Psoas muscle (tissue), 7 donors: ENCODE measurements at regions not wholly inside any gene's neighbourhood (a gene's known extent, or its start where the extent isn't known, plus 50 kb on each side); places are given as distances from the start of the nearest gene placed in this dataset.
"Not testable (repeated sequence)": the region's sequence is repeated elsewhere in the genome, so short reads cannot be mapped to it uniquely, and the experiment has no call there.

Source experiments
- ATAC-seq, 4 donors: fragments of 200-7000 bp; cut with Tn5 transposase; one replicate each; pipeline ENCODE4 v1.9.1; 2020; ENCODE audit warnings: moderate library complexity in 3 of 4, mild to moderate bottlenecking in 2 of 4
- DNase-seq, 2 donors: peaks; one replicate each; pipeline ENCODE4 v3.0.0-alpha.2; 2020
- H3K27ac ChIP-seq: fragments of 200-600 bp; one replicate; pipeline ENCODE4 v1.8.0; 2022
- H3K27me3 ChIP-seq, 3 donors: fragments of 200-600 bp in 1 of 3; one replicate each; pipeline versions ENCODE4 v1.6.1 to v1.8.0; 2013 to 2022; ENCODE audit warnings: low read length in 2 of 3, mild to moderate bottlenecking in 2 of 3, moderate library complexity in 1 of 3; ENCODE audit not compliant: insufficient read depth in 3 of 3
- H3K36me3 ChIP-seq, 2 donors: fragments of 200-600 bp in 1 of 2; one replicate each; pipeline versions ENCODE4 v1.6.1 to v1.8.0; 2013 to 2022; ENCODE audit warnings: low read depth in 1 of 2, mild to moderate bottlenecking in 1 of 2, moderate library complexity in 1 of 2; ENCODE audit not compliant: insufficient read depth in 1 of 2
- H3K4me1 ChIP-seq: fragments of 200-600 bp; one replicate; pipeline ENCODE4 v1.8.0; 2022
- H3K4me3 ChIP-seq: fragments of 200-600 bp; one replicate; pipeline ENCODE4 v1.8.0; 2022; ENCODE audit warnings: mild to moderate bottlenecking
- H3K9me3 ChIP-seq: fragments of 200-600 bp; one replicate; pipeline ENCODE4 v1.8.0; 2022
- CTCF ChIP-seq: fragments of 200-600 bp; IDR thresholded peaks from one replicate; pipeline ENCODE4 v1.8.0; 2022; ENCODE audit warnings: antibody characterized with exemption
- WGBS, 3 donors: extraction: QIAGEN DNeasy Blood & Tissue Kit; methylation state at CpG; one replicate each; pipeline versions ENCODE4 v1.1.6 to v1.1.7; 2013; 5-methylcytosine and 5-hydroxymethylcytosine counted together
- intact Hi-C, 2 donors: fragments of 100-400 bp; cut with DNase I; formaldehyde crosslinking; loops; one replicate each; pipeline versions ENCODE4 v1.11.0 to v1.14.2; 2022
- donor health status: healthy with polysubstance abuse.
- donor health status: DM: no; HTN: no; CAD: no; lungs with moderate emphysema.
- donor health status: Bipolar disorder and iron deficiency.
- donor health status: healthy.
- donor health status: DM: yes; HTN: yes; CAD: no.
- donor health status: DM: no; HTN: no; CAD: no.
- donor health status: DM: yes; HTN: yes; CAD: no.

DNA sequence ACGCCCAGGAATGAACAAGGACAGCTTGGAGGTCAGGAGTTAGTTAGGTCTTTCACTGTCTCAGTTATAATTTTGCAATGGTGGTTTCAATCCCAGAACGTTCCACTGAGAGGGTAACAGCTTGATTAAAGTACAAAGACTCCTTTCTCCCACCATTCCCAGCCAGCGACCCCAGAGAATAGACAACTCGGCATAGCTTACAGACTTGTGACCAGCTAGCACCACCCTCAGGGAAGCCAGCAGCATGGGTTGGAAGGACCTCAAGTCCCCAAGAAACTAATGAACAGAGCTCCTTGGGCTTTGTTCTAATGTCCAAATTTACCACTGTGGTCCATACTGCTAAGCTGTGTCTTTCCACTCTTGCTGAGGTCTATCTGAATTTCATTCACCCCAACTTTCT is 72.0 kb upstream of the MED14 start:
- TF ChIP-seq CTCF, result no peak
- Histone ChIP-seq H3K27ac (no peak overlapping the region), H3K4me1 (no peaks in the 10 kb centered on the region), H3K36me3 (no peaks in the 10 kb centered on the region), H3K4me3 (no peak overlapping the region), H3K27me3 (peaks cover 0 to 20% (median 0%) of the 10 kb centered on the region in 3 donors), H3K9me3 (no peaks in the 10 kb centered on the region)
- intact Hi-C loops, result no loop called here
- ATAC-seq (no peak), DNase-seq (no peak)
- 41 to 49% (median 44%) methylated on average over 4 of the region's 4 CpGs for WGBS, 3 donors

DNA sequence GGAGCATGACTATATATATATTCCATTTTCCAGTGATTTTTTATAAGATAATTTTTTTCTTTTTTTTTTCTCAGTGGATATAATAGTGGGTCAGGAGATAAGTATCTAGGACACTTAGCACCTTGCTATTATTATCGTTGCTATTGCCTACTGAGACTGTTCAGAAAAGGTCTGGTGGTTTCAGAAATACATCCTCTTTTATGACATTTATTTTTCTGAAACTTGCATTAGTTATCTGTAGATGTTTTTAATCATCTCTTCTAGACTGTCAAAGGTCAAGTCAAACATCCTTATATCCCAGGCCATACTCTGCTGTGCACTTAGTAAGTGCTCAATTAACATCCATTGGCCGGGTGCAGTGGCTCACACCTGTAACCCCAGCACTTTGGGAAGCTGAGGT is 72.9 kb upstream of the MED14 start:
- H3K9me3 ChIP-seq, result no peaks in the 10 kb centered on the region
- no peak for DNase-seq
- intact Hi-C loops, result no loop called here
- no peak overlapping the region for H3K4me3 ChIP-seq
- 88 to 91% (median 89%) methylated on average over 2 of the region's 2 CpGs for WGBS, 3 donors
- H3K27ac ChIP-seq, result no peak overlapping the region
- H3K27me3 ChIP-seq, result peaks cover 0 to 20% (median 0%) of the 10 kb centered on the region in 3 donors
- H3K4me1 ChIP-seq, result no peaks in the 10 kb centered on the region
- H3K36me3 ChIP-seq, result no peaks in the 10 kb centered on the region
- ATAC-seq, result no peak
- no peak for TF ChIP-seq CTCF

DNA sequence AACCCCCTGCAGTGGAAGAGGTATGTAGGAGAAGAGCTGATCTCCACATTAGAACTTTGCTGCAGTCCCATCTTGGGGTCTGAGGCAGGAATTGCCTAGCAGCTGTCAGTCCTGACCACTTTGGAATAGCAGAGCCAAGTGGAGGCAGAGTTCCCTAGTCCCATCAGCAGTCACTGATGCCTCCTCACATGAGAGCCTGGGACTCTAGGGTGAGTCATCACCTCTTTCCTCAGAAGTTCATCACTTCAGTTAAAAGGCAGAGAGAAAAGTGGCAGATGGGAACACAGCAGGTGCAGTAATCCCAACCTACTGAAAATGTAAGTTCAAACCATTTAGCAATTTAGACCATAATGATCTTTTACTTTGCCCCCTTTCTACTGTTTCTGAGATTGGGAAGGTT is 73.9 kb upstream of the MED14 start:
- Histone ChIP-seq H3K4me1 (no peaks in the 10 kb centered on the region), H3K36me3 (no peaks in the 10 kb centered on the region), H3K9me3 (no peaks in the 10 kb centered on the region), H3K27me3 (peaks cover 0 to 20% (median 0%) of the 10 kb centered on the region in 3 donors), H3K27ac (no peak overlapping the region), H3K4me3 (no peak overlapping the region)
- intact Hi-C loops, result no loop called here
- DNase-seq, result no peak
- no peak for ATAC-seq
- no peak for TF ChIP-seq CTCF

GRCh38 chrX:40815045-40815444 is 79.7 kb upstream of the MED14 start:
- ATAC-seq, intact Hi-C loops, H3K9me3 ChIP-seq, DNase-seq, H3K27ac ChIP-seq, H3K4me3 ChIP-seq, H3K4me1 ChIP-seq, H3K36me3 ChIP-seq: not testable (repeated sequence)
- peaks cover 0 to 19% (median 0%) of the 10 kb centered on the region in 3 donors for H3K27me3 ChIP-seq

- intact Hi-C loops, result no loop called here
- Histone ChIP-seq H3K36me3 (no peaks in the 10 kb centered on the region), H3K9me3 (peaks cover 5% of the 10 kb centered on the region), H3K4me1 (no peaks in the 10 kb centered on the region), H3K27ac (no peak overlapping the region), H3K4me3 (no peak overlapping the region), H3K27me3 (peaks cover 0 to 11% (median 0%) of the 10 kb centered on the region in 3 donors)
- ATAC-seq (no peak), DNase-seq (no peak)
- TF ChIP-seq CTCF, result no peak
- 63 to 92% (median 88%) methylated on average over 6 of the region's 6 CpGs for WGBS, 3 donors
Measured at GRCh38 chrX:40816906-40817305, 81.6 kb upstream of the MED14 start.
